GM18520 (cell line): ENCODE measurements at regions not wholly inside any gene's neighbourhood (a gene's known extent, or its start where the extent isn't known, plus 50 kb on each side); places are given as distances from the start of the nearest gene placed in this dataset.
"Not testable (repeated sequence)": the region's sequence is repeated elsewhere in the genome, so short reads cannot be mapped to it uniquely, and the experiment has no call there.

Source experiments
- ATAC-seq: cut with Tn5 transposase; IDR thresholded peaks from one replicate; pipeline ENCODE4 v1.9.1; 2021; ENCODE audit not compliant: unreplicated experiment

GRCh38 chr4:107470173-107470572 lies 249.9 kb downstream of the PAPSS1 start:
- ATAC-seq, result no peak

- peak; percentile 88 for ATAC-seq
Observed at GRCh38 chr4:107468812-107469211, 251.2 kb downstream of the PAPSS1 start.

- no peak for ATAC-seq
Observed at GRCh38 chr4:107468156-107468555, 251.9 kb downstream of the PAPSS1 start.

- ATAC-seq, result no peak
Observed at GRCh38 chr4:107467461-107467860, 252.6 kb downstream of the PAPSS1 start.

- ATAC-seq, result no peak
Observed at GRCh38 chr4:107458194-107458593, 261.8 kb downstream of the PAPSS1 start.

GRCh38 chr4:107453987-107454386 lies 266.0 kb downstream of the PAPSS1 start:
- no peak for ATAC-seq

- ATAC-seq, result no peak
Observed at GRCh38 chr4:107452717-107453630, 267.1 kb downstream of the PAPSS1 start.

GRCh38 chr4:107449611-107450369 lies 270.2 kb downstream of the PAPSS1 start:
- no peak for ATAC-seq

GRCh38 chr4:107442538-107443111 lies 277.4 kb downstream of the PAPSS1 start:
- ATAC-seq, result no peak

- no peak for ATAC-seq
Observed at GRCh38 chr4:107439401-107439800, 280.6 kb downstream of the PAPSS1 start.

GRCh38 chr4:107436471-107436870 lies 283.6 kb downstream of the PAPSS1 start:
- ATAC-seq, result not testable (repeated sequence)

- ATAC-seq, result no peak
Observed at GRCh38 chr4:107432451-107432850, 287.6 kb downstream of the PAPSS1 start.

- no peak for ATAC-seq
Observed at GRCh38 chr4:107423677-107424405, 296.2 kb downstream of the PAPSS1 start.

- not testable (repeated sequence) for ATAC-seq
Observed at GRCh38 chr4:107419536-107419935, 300.5 kb downstream of the PAPSS1 start.

GRCh38 chr4:107419052-107419451 lies 301.0 kb downstream of the PAPSS1 start:
- ATAC-seq, result no peak

GRCh38 chr4:107415490-107415889 lies 304.5 kb downstream of the PAPSS1 start:
- not testable (repeated sequence) for ATAC-seq

- ATAC-seq, result not testable (repeated sequence)
Observed at GRCh38 chr4:107409872-107410271, 310.2 kb downstream of the PAPSS1 start.

- ATAC-seq, result no peak
Observed at GRCh38 chr4:107408968-107409367, 311.1 kb downstream of the PAPSS1 start.

GRCh38 chr4:107404591-107405300 lies 315.3 kb downstream of the PAPSS1 start:
- ATAC-seq, result no peak

GRCh38 chr4:107402291-107402690 lies 317.7 kb downstream of the PAPSS1 start:
- ATAC-seq, result no peak
